Caco-2 (cell line): ENCODE measurements at regions not wholly inside any gene's neighbourhood (a gene's known extent, or its start where the extent isn't known, plus 50 kb on each side); places are given as distances from the start of the nearest gene placed in this dataset.

Source experiments
- BruUV-seq: library from RNA; stranded (reverse); fragments of 400-500 nt; replicated peaks from 2 replicates; lab custom pipeline; 2021; lab: Mats Ljungman, UMichigan
- CTCF ChIA-PET: fragments of 300-600 bp; sonication (Branson Sonifier 250); formaldehyde crosslinking; loops from one replicate; lab custom pipeline; 2022; ENCODE audit warnings: antibody characterized with exemption; lab: Charles Lee
- POLR2A ChIA-PET: fragments of 300-600 bp; sonication (Branson Sonifier 250); formaldehyde crosslinking; loops from one replicate; lab custom pipeline; 2022; ENCODE audit warnings: antibody characterized with exemption; lab: Charles Lee
- DNase-seq, 2 experiments: peaks; one replicate each; pipeline versions ENCODE4 v3.0.0 to v3.0.0-alpha.2; 2020 to 2022
- H3K27me3 ChIP-seq: replicated peaks from 2 replicates; pipeline ENCODE4 v1.6.0; 2011; ENCODE audit warnings: low read length; ENCODE audit not compliant: control insufficient read depth, insufficient read depth
- H3K36me3 ChIP-seq: 2 replicates; pipeline ENCODE4 v1.5.1; 2011; ENCODE audit warnings: low read length; ENCODE audit not compliant: control insufficient read depth, insufficient read depth
- H3K4me1 ChIP-seq: fragments of 250-450 bp; sonication (Bioruptor Pico); 2 replicates; pipeline ENCODE4 v1.5.1; 2020; ENCODE audit warnings: mild to moderate bottlenecking
- H3K4me3 ChIP-seq: 2 replicates; pipeline ENCODE4 v1.5.1; 2011; ENCODE audit warnings: low read depth, mild to moderate bottlenecking, control low read depth, low read length
- H3K9me3 ChIP-seq: fragments of 250-450 bp; sonication (Bioruptor Pico); 2 replicates; pipeline ENCODE4 v1.5.1; 2020; ENCODE audit warnings: mild to moderate bottlenecking, moderate library complexity
- H3K27ac Mint-ChIP-seq: one replicate; pipeline ENCODE4 v1.8.0; 2022; ENCODE audit warnings: mixed read lengths; ENCODE audit not compliant: unreplicated experiment
- H3K27me3 Mint-ChIP-seq: one replicate; pipeline ENCODE4 v1.8.0; 2022; ENCODE audit warnings: mixed read lengths; ENCODE audit not compliant: insufficient read depth, unreplicated experiment
- H3K36me3 Mint-ChIP-seq: one replicate; pipeline ENCODE4 v1.8.0; 2022; ENCODE audit warnings: mild to moderate bottlenecking, mixed read lengths; ENCODE audit not compliant: insufficient read depth, unreplicated experiment
- H3K4me1 Mint-ChIP-seq: one replicate; pipeline ENCODE4 v1.8.0; 2022; ENCODE audit warnings: low read depth, mixed read lengths; ENCODE audit not compliant: unreplicated experiment
- H3K4me3 Mint-ChIP-seq: one replicate; pipeline ENCODE4 v1.8.0; 2022; ENCODE audit warnings: mild to moderate bottlenecking, moderate library complexity, mixed read lengths; ENCODE audit not compliant: unreplicated experiment
- H3K9me3 Mint-ChIP-seq: one replicate; pipeline ENCODE4 v1.8.0; 2022; ENCODE audit warnings: mixed read lengths; ENCODE audit not compliant: unreplicated experiment
- CTCF ChIP-seq, 2 experiments: fragments of 200-600 bp in 1 of 2; IDR thresholded peaks; 1 replicate in 1 of 2; 2 replicates in 1 of 2; pipeline versions ENCODE4 v1.5.1 to v1.8.0; 2011 to 2022; ENCODE audit warnings: antibody characterized with exemption in 1 of 2, control low read depth in 1 of 2, inconsistent platforms in 1 of 2, low read depth in 1 of 2, low read length in 1 of 2, mild to moderate bottlenecking in 1 of 2, moderate library complexity in 1 of 2; ENCODE audit not compliant: insufficient read depth in 1 of 2, severe bottlenecking in 1 of 2, unreplicated experiment in 1 of 2
- intact Hi-C: fragments of 100-400 bp; cut with micrococcal nuclease; formaldehyde crosslinking; loops from one replicate; pipeline ENCODE4 v1.10.0; 2022; ENCODE audit not compliant: unreplicated experiment

GRCh38 chr5:33033516-33033915 is 322.4 kb downstream of the NPR3 start:
- no peaks in the 10 kb centered on the region for H3K36me3 ChIP-seq
- intact Hi-C loops, result no loop called here
- no peak for DNase-seq
- H3K9me3 ChIP-seq, result no peaks in the 10 kb centered on the region
- Mint-ChIP-seq H3K4me3 (no peak overlapping the region), H3K9me3 (no peaks in the 10 kb centered on the region), H3K36me3 (no peaks in the 10 kb centered on the region), H3K27ac (no peak overlapping the region), H3K4me1 (no peaks in the 10 kb centered on the region), H3K27me3 (no peaks in the 10 kb centered on the region)
- POLR2A ChIA-PET, result no interaction called here
- CTCF ChIA-PET, result no interaction called here
- no TSS peak for BruUV-seq
- H3K4me3 ChIP-seq, result no peak overlapping the region
- H3K27me3 ChIP-seq, result no peaks in the 10 kb centered on the region
- no peak for TF ChIP-seq CTCF (IDR thresholded peaks at IDR 0.05; ENCODE audit: insufficient read depth in 1 of 2, low read depth in 1 of 2, low read length in 1 of 2, severe bottlenecking in 1 of 2, unreplicated experiment in 1 of 2)
- H3K4me1 ChIP-seq, result no peaks in the 10 kb centered on the region

GRCh38 chr5:33034777-33035176 is 323.7 kb downstream of the NPR3 start:
- intact Hi-C loops, result no loop called here
- ChIA-PET CTCF (no interaction called here), POLR2A (no interaction called here)
- no TSS peak for BruUV-seq
- Mint-ChIP-seq H3K4me3 (no peak overlapping the region), H3K9me3 (no peaks in the 10 kb centered on the region), H3K27ac (no peak overlapping the region), H3K4me1 (no peaks in the 10 kb centered on the region), H3K36me3 (no peaks in the 10 kb centered on the region), H3K27me3 (no peaks in the 10 kb centered on the region)
- H3K36me3 ChIP-seq, result no peaks in the 10 kb centered on the region
- H3K27me3 ChIP-seq, result no peaks in the 10 kb centered on the region
- H3K4me3 ChIP-seq, result no peak overlapping the region
- no peak for TF ChIP-seq CTCF (IDR thresholded peaks at IDR 0.05; ENCODE audit: insufficient read depth in 1 of 2, low read depth in 1 of 2, low read length in 1 of 2, severe bottlenecking in 1 of 2, unreplicated experiment in 1 of 2)
- DNase-seq, result no peak
- 0 out of 2 replicates have a peak, but pooled peaks cover 3% of the 10 kb centered on the region for H3K9me3 ChIP-seq
- H3K4me1 ChIP-seq, result no peaks in the 10 kb centered on the region

- BruUV-seq, result no TSS peak
These were observed 324.9 kb downstream of the NPR3 start for GRCh38 chr5:33035851-33036527.

More at GRCh38 chr5:33035851-33036527, 324.9 kb downstream of the NPR3 start:
- no peak overlapping the region for H3K4me3 Mint-ChIP-seq
- no peaks in the 10 kb centered on the region for H3K36me3 ChIP-seq
- no peak overlapping the region for H3K27ac Mint-ChIP-seq
- H3K9me3 Mint-ChIP-seq, result no peaks in the 10 kb centered on the region
- intact Hi-C loops, result no loop called here
- no peak for TF ChIP-seq CTCF (IDR thresholded peaks at IDR 0.05; ENCODE audit: insufficient read depth in 1 of 2, low read depth in 1 of 2, low read length in 1 of 2, severe bottlenecking in 1 of 2, unreplicated experiment in 1 of 2)
- H3K4me1 Mint-ChIP-seq, result no peaks in the 10 kb centered on the region
- peaks cover 3% of the 10 kb centered on the region; the same call in 1 of the 2 replicates for H3K9me3 ChIP-seq
- CTCF ChIA-PET, result no interaction called here
- POLR2A ChIA-PET, result no interaction called here
- no peaks in the 10 kb centered on the region for H3K27me3 Mint-ChIP-seq
- no peaks in the 10 kb centered on the region for H3K27me3 ChIP-seq
- H3K4me1 ChIP-seq, result no peaks in the 10 kb centered on the region
- no peak for DNase-seq
- H3K4me3 ChIP-seq, result no peak overlapping the region
- H3K36me3 Mint-ChIP-seq, result no peaks in the 10 kb centered on the region
